ENCODE measurements at regions not wholly inside any gene's neighbourhood (a gene's known extent, or its start where the extent isn't known, plus 50 kb on each side); places are given as distances from the start of the nearest gene placed in this dataset.
A peak's percentile ranks its signal among the peaks of the same experiment; 100 is the strongest.
"Not testable (repeated sequence)": the region's sequence is repeated elsewhere in the genome, so short reads cannot be mapped to it uniquely, and the experiment has no call there.

- DNase-seq, result no peak
Measured at GRCh38 chr7:88610942-88611341, 148.6 kb upstream of the ZNF804B start.

- DNase-seq, result no peak
Measured at GRCh38 chr7:88600695-88601094, 158.8 kb upstream of the ZNF804B start.

- DNase-seq, result no peak
Measured at GRCh38 chr7:88599528-88599927, 160.0 kb upstream of the ZNF804B start.

GRCh38 chr7:88597941-88598425 is 161.5 kb upstream of the ZNF804B start:
- DNase-seq, result no peak

GRCh38 chr7:88590963-88591362 is 168.5 kb upstream of the ZNF804B start:
- DNase-seq, result no peak

GRCh38 chr7:88589927-88590326 is 169.6 kb upstream of the ZNF804B start:
- DNase-seq, result no peak

GRCh38 chr7:88586890-88587289 is 172.6 kb upstream of the ZNF804B start:
- no peak for DNase-seq

GRCh38 chr7:88586219-88586618 is 173.3 kb upstream of the ZNF804B start:
- no peak for DNase-seq

- no peak for DNase-seq
Measured at GRCh38 chr7:88576720-88577119, 182.8 kb upstream of the ZNF804B start.

- peak; percentile 13 for DNase-seq
Measured at GRCh38 chr7:88566162-88566729, 193.3 kb upstream of the ZNF804B start.

- DNase-seq, result no peak
Measured at GRCh38 chr7:88565401-88565800, 194.1 kb upstream of the ZNF804B start.

- not testable (repeated sequence) for DNase-seq
Measured at GRCh38 chr7:88556441-88556840, 203.1 kb upstream of the ZNF804B start.

- not testable (repeated sequence) for DNase-seq
Measured at GRCh38 chr7:88554847-88555246, 204.7 kb upstream of the ZNF804B start.

- DNase-seq, result no peak
Measured at GRCh38 chr7:88548399-88548798, 211.1 kb upstream of the ZNF804B start.

- DNase-seq, result no peak
Measured at GRCh38 chr7:88546808-88547207, 212.7 kb upstream of the ZNF804B start.

- DNase-seq, result no peak
Measured at GRCh38 chr7:88545663-88546062, 213.8 kb upstream of the ZNF804B start.

- DNase-seq, result no peak
Measured at GRCh38 chr7:88540012-88540411, 219.5 kb upstream of the ZNF804B start.

GRCh38 chr7:88539518-88539917 is 220.0 kb upstream of the ZNF804B start:
- no peak for DNase-seq

- DNase-seq, result no peak
Measured at GRCh38 chr7:88523645-88524044, 217.0 kb upstream of the STEAP4 start.

- no peak for DNase-seq
Measured at GRCh38 chr7:88522771-88523293, 216.1 kb upstream of the STEAP4 start.

GRCh38 chr7:88516429-88516828 is 209.7 kb upstream of the STEAP4 start:
- DNase-seq, result no peak

- DNase-seq, result no peak
Measured at GRCh38 chr7:88515301-88515700, 208.6 kb upstream of the STEAP4 start.

- no peak for DNase-seq
Measured at GRCh38 chr7:88509341-88509740, 202.6 kb upstream of the STEAP4 start.

- DNase-seq, result no peak
Measured at GRCh38 chr7:88500131-88500530, 193.4 kb upstream of the STEAP4 start.
